ENCODE measurements at regions not wholly inside any gene's neighbourhood (a gene's known extent, or its start where the extent isn't known, plus 50 kb on each side); places are given as distances from the start of the nearest gene placed in this dataset.
"Not testable (repeated sequence)": the region's sequence is repeated elsewhere in the genome, so short reads cannot be mapped to it uniquely, and the experiment has no call there.

- no peak overlapping the region for H3K9ac ChIP-seq (ENCODE audit: insufficient read length, low read depth)
- no peaks in the 10 kb centered on the region for H3K9me3 ChIP-seq (ENCODE audit: insufficient read depth, low read length)
- no peak overlapping the region for H3K4me3 ChIP-seq (ENCODE audit: insufficient read length, low read depth)
- no peaks in the 10 kb centered on the region for H3K4me1 ChIP-seq (ENCODE audit: insufficient read depth, insufficient read length)
- no peak for TF ChIP-seq SUZ12 (IDR thresholded peaks at IDR 0.05; ENCODE audit: extremely low read depth, insufficient read depth, insufficient read length)
- no peak for TF ChIP-seq YY1 (IDR thresholded peaks at IDR 0.05; ENCODE audit: insufficient read depth, insufficient read length)
- TF ChIP-seq ZNF274 (IDR thresholded peaks at IDR 0.05; ENCODE audit: low read depth, low read length) = no peak
- no peaks in the 10 kb centered on the region for H3K27me3 ChIP-seq (ENCODE audit: insufficient read depth, insufficient read length)
- H3K36me3 ChIP-seq (ENCODE audit: insufficient read depth, insufficient read length, low read length) = no peaks in the 10 kb centered on the region
- DNase-seq (ENCODE audit: low read depth, low spot score) = no peak
Measured at GRCh38 chr16:16994831-16995230, 475.9 kb downstream of the XYLT1 start.

DNA sequence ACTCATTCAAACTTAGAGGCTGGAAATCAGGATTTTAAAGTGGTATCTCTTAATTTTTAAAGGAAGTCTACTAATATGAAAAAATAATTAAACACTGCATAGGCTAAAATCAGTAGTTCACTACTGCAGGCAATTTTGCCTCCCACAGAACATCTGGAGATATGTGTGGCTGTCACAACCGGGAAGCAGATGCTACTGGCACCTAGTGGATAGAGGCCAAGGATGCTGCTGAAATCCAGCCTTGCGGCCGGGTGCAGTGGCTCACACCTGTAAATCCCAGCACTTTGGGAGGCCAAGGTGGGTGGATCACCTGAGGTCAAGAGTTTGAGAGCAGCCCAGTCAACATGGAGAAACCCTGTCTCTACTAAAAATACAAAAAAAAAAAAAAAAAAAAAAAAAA, 473.9 kb downstream of the XYLT1 start:
- Histone ChIP-seq H3K9me3 (ENCODE audit: insufficient read depth, low read length) (no peaks in the 10 kb centered on the region), H3K27me3 (ENCODE audit: insufficient read depth, insufficient read length) (no peaks in the 10 kb centered on the region)
- no peak for DNase-seq (ENCODE audit: low read depth, low spot score)

GRCh38 chr16:16997349-16997748, 473.4 kb downstream of the XYLT1 start:
- H3K9me3 ChIP-seq (ENCODE audit: insufficient read depth, low read length) = no peaks in the 10 kb centered on the region
- TF ChIP-seq YY1 (IDR thresholded peaks at IDR 0.05; ENCODE audit: insufficient read depth, insufficient read length) (no peak), SUZ12 (IDR thresholded peaks at IDR 0.05; ENCODE audit: extremely low read depth, insufficient read depth, insufficient read length) (no peak), ZNF274 (IDR thresholded peaks at IDR 0.05; ENCODE audit: low read depth, low read length) (no peak)
- no peak for DNase-seq (ENCODE audit: low read depth, low spot score)
- H3K4me1 ChIP-seq (ENCODE audit: insufficient read depth, insufficient read length) = no peaks in the 10 kb centered on the region
- no peaks in the 10 kb centered on the region for H3K27me3 ChIP-seq (ENCODE audit: insufficient read depth, insufficient read length)
- H3K36me3 ChIP-seq (ENCODE audit: insufficient read depth, insufficient read length, low read length) = no peaks in the 10 kb centered on the region
- no peak overlapping the region for H3K4me3 ChIP-seq (ENCODE audit: insufficient read length, low read depth)
- H3K9ac ChIP-seq (ENCODE audit: insufficient read length, low read depth) = no peak overlapping the region

More for the DNA sequence above, 473.9 kb downstream of the XYLT1 start:
- Histone ChIP-seq H3K9ac (ENCODE audit: insufficient read length, low read depth) (no peak overlapping the region), H3K4me1 (ENCODE audit: insufficient read depth, insufficient read length) (no peaks in the 10 kb centered on the region), H3K36me3 (ENCODE audit: insufficient read depth, insufficient read length, low read length) (no peaks in the 10 kb centered on the region), H3K4me3 (ENCODE audit: insufficient read length, low read depth) (no peak overlapping the region)
- TF ChIP-seq ZNF274 (IDR thresholded peaks at IDR 0.05; ENCODE audit: low read depth, low read length) (no peak), SUZ12 (IDR thresholded peaks at IDR 0.05; ENCODE audit: extremely low read depth, insufficient read depth, insufficient read length) (no peak)

- H3K4me1 ChIP-seq (ENCODE audit: insufficient read depth, insufficient read length) = no peaks in the 10 kb centered on the region
- H3K27me3 ChIP-seq (ENCODE audit: insufficient read depth, insufficient read length) = no peaks in the 10 kb centered on the region
- no peak for DNase-seq (ENCODE audit: low read depth, low spot score)
- TF ChIP-seq ZNF274 (IDR thresholded peaks at IDR 0.05; ENCODE audit: low read depth, low read length) (no peak), SUZ12 (IDR thresholded peaks at IDR 0.05; ENCODE audit: extremely low read depth, insufficient read depth, insufficient read length) (no peak), YY1 (IDR thresholded peaks at IDR 0.05; ENCODE audit: insufficient read depth, insufficient read length) (no peak)
- H3K9me3 ChIP-seq (ENCODE audit: insufficient read depth, low read length) = no peaks in the 10 kb centered on the region
- H3K4me3 ChIP-seq (ENCODE audit: insufficient read length, low read depth) = no peak overlapping the region
- no peak overlapping the region for H3K9ac ChIP-seq (ENCODE audit: insufficient read length, low read depth)
- no peaks in the 10 kb centered on the region for H3K36me3 ChIP-seq (ENCODE audit: insufficient read depth, insufficient read length, low read length)
Measured at GRCh38 chr16:17001471-17001870, 469.3 kb downstream of the XYLT1 start.

DNA sequence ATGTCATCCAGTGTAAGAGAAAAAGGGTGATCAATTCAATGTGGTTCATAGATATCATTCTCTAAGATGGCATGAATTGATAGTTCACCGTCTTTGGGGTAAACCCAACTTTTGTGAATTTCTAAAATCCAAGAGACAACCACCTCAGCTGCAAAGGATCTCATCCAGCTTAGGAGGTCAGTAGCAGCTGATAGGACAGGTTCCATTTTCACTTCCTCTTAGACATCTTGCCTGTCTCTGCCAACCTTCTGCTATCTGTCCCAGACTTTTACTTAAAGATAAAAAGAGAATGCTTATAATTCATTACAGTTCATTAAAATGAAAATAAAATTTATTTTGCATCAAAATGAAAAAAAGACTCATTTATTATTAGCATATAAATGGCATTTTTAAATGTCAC, 468.2 kb downstream of the XYLT1 start:
- no peaks in the 10 kb centered on the region for H3K9me3 ChIP-seq (ENCODE audit: insufficient read depth, low read length)
- TF ChIP-seq SUZ12 (IDR thresholded peaks at IDR 0.05; ENCODE audit: extremely low read depth, insufficient read depth, insufficient read length) (no peak), YY1 (IDR thresholded peaks at IDR 0.05; ENCODE audit: insufficient read depth, insufficient read length) (no peak), ZNF274 (IDR thresholded peaks at IDR 0.05; ENCODE audit: low read depth, low read length) (no peak)

DNA sequence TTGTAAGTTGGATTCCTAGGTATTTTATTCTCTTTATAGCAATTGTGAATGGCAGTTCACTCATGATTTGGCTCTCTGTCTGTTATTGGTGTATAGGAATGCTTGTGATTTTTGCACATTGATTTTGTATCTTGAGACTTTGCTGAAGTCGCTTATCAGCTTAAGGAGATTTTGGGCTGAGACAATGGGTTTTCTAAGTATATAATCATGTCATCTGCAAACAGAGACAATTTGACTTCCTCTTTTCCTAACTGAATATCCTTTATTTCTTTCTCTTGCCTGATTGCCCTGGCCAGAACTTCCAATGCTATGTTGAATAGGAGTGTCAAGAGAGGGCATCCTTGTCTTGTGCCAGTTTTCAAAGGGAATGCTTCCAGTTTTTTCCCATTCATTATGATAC, 464.8 kb downstream of the XYLT1 start:
- not testable (repeated sequence) for H3K4me3 ChIP-seq (ENCODE audit: insufficient read length, low read depth); H3K27me3 ChIP-seq (ENCODE audit: insufficient read depth, insufficient read length); H3K36me3 ChIP-seq (ENCODE audit: insufficient read depth, insufficient read length, low read length); H3K4me1 ChIP-seq (ENCODE audit: insufficient read depth, insufficient read length); DNase-seq (ENCODE audit: low read depth, low spot score); H3K9ac ChIP-seq (ENCODE audit: insufficient read length, low read depth); H3K9me3 ChIP-seq (ENCODE audit: insufficient read depth, low read length)

More for the DNA sequence above, 468.2 kb downstream of the XYLT1 start:
- Histone ChIP-seq H3K27me3 (ENCODE audit: insufficient read depth, insufficient read length) (no peaks in the 10 kb centered on the region), H3K9ac (ENCODE audit: insufficient read length, low read depth) (no peak overlapping the region), H3K4me3 (ENCODE audit: insufficient read length, low read depth) (no peak overlapping the region), H3K36me3 (ENCODE audit: insufficient read depth, insufficient read length, low read length) (no peaks in the 10 kb centered on the region), H3K4me1 (ENCODE audit: insufficient read depth, insufficient read length) (no peaks in the 10 kb centered on the region)
- no peak for DNase-seq (ENCODE audit: low read depth, low spot score)

DNA sequence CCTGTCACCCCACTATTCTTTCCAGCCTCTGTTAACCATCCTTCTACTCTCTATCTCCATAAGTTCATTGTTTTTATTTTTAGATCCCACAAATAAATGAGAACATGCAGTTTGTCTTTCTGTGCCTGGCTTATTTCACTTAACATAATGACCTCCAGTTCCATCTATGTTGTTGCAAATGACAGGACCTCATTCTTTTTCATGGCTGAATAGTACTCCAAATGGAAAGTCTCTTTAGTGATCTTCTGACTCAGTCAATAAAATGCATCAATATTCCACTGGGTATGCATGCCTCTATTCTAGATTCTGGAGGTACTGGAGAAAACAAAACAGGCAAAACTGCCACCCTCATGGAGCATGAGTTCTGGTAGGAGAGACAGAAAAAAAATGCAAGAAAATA, 459.0 kb downstream of the XYLT1 start:
- Histone ChIP-seq H3K4me1 (ENCODE audit: insufficient read depth, insufficient read length) (no peaks in the 10 kb centered on the region), H3K36me3 (ENCODE audit: insufficient read depth, insufficient read length, low read length) (no peaks in the 10 kb centered on the region), H3K27me3 (ENCODE audit: insufficient read depth, insufficient read length) (no peaks in the 10 kb centered on the region), H3K4me3 (ENCODE audit: insufficient read length, low read depth) (no peak overlapping the region), H3K9ac (ENCODE audit: insufficient read length, low read depth) (no peak overlapping the region), H3K9me3 (ENCODE audit: insufficient read depth, low read length) (no peaks in the 10 kb centered on the region)
- no peak for TF ChIP-seq YY1 (IDR thresholded peaks at IDR 0.05; ENCODE audit: insufficient read depth, insufficient read length)
- no peak for TF ChIP-seq ZNF274 (IDR thresholded peaks at IDR 0.05; ENCODE audit: low read depth, low read length)
- TF ChIP-seq SUZ12 (IDR thresholded peaks at IDR 0.05; ENCODE audit: extremely low read depth, insufficient read depth, insufficient read length) = no peak
- DNase-seq (ENCODE audit: low read depth, low spot score) = no peak

GRCh38 chr16:17013038-17013437, 457.7 kb downstream of the XYLT1 start:
- Histone ChIP-seq H3K4me3 (ENCODE audit: insufficient read length, low read depth) (no peak overlapping the region), H3K27me3 (ENCODE audit: insufficient read depth, insufficient read length) (no peaks in the 10 kb centered on the region), H3K4me1 (ENCODE audit: insufficient read depth, insufficient read length) (no peaks in the 10 kb centered on the region), H3K9me3 (ENCODE audit: insufficient read depth, low read length) (no peaks in the 10 kb centered on the region), H3K36me3 (ENCODE audit: insufficient read depth, insufficient read length, low read length) (no peaks in the 10 kb centered on the region), H3K9ac (ENCODE audit: insufficient read length, low read depth) (no peak overlapping the region)
- TF ChIP-seq ZNF274 (IDR thresholded peaks at IDR 0.05; ENCODE audit: low read depth, low read length) (no peak), YY1 (IDR thresholded peaks at IDR 0.05; ENCODE audit: insufficient read depth, insufficient read length) (no peak), SUZ12 (IDR thresholded peaks at IDR 0.05; ENCODE audit: extremely low read depth, insufficient read depth, insufficient read length) (no peak)
- DNase-seq (ENCODE audit: low read depth, low spot score) = no peak
